H1 (cell line): ENCODE measurements at regions not wholly inside any gene's neighbourhood (a gene's known extent, or its start where the extent isn't known, plus 50 kb on each side); places are given as distances from the start of the nearest gene placed in this dataset.

Experiments used
- BCL11A ChIP-seq, 2 experiments: IDR thresholded peaks; one replicate each; pipeline ENCODE4 v1.6.1; 2011; ENCODE audit warnings: low read depth in 2 of 2, low read length in 2 of 2, mild to moderate bottlenecking in 2 of 2
- CHD2 ChIP-seq: IDR thresholded peaks from 2 replicates; pipeline ENCODE4 v1.6.1; 2012; ENCODE audit warnings: low read length, improper control_type of control experiment
- CTCF ChIP-seq, 3 experiments: IDR thresholded peaks; 1 replicate in 2 of 3; 2 replicates in 1 of 3; pipeline versions ENCODE4 v1.5.1 to v1.6.1; 2011; ENCODE audit warnings: low read length in 3 of 3, mild to moderate bottlenecking in 3 of 3, inconsistent platforms in 2 of 3, low read depth in 1 of 3, moderate library complexity in 1 of 3; ENCODE audit not compliant: insufficient read depth in 1 of 3; ENCODE audit errors: control extremely low read depth in 1 of 3
- EP300 ChIP-seq, 2 experiments: IDR thresholded peaks; 1 replicate in 1 of 2; 2 replicates in 1 of 2; pipeline ENCODE4 v1.6.1; 2011 to 2012; ENCODE audit warnings: low read depth in 2 of 2, low read length in 2 of 2, mild to moderate bottlenecking in 2 of 2, borderline replicate concordance in 1 of 2, inconsistent platforms in 1 of 2, moderate library complexity in 1 of 2
- KDM5A ChIP-seq: fragments of 200-600 bp; IDR thresholded peaks from 2 replicates; pipeline ENCODE4 v1.7.1; 2012; ENCODE audit warnings: mild to moderate bottlenecking, low read length, inconsistent platforms, mixed read lengths
- POLR2AphosphoS5 ChIP-seq: IDR thresholded peaks from 2 replicates; pipeline ENCODE4 v1.6.1; 2011; ENCODE audit warnings: low read depth, low read length
- YY1 ChIP-seq: IDR thresholded peaks from 2 replicates; pipeline ENCODE4 v1.6.1; 2011; ENCODE audit warnings: low read depth, mild to moderate bottlenecking, low read length

GRCh38 chr5:159632866-159633265 lies 283.4 kb upstream of the ADRA1B start:
- TF ChIP-seq CTCF (IDR thresholded peaks at IDR 0.05; ENCODE audit: control extremely low read depth in 1 of 3, insufficient read depth in 1 of 3, low read depth in 1 of 3, low read length in 3 of 3) = no peak
- no peak for TF ChIP-seq CHD2
- no peak for TF ChIP-seq EP300 (IDR thresholded peaks at IDR 0.05; ENCODE audit: borderline replicate concordance in 1 of 2, low read depth in 2 of 2, low read length in 2 of 2)
- no peak for TF ChIP-seq BCL11A (IDR thresholded peaks at IDR 0.05; ENCODE audit: low read depth in 2 of 2, low read length in 2 of 2)
- TF ChIP-seq KDM5A = no peak
- TF ChIP-seq POLR2AphosphoS5 = no peak
- TF ChIP-seq YY1 = no peak
